OCI-LY3 (cell line): ENCODE measurements at regions not wholly inside any gene's neighbourhood (a gene's known extent, or its start where the extent isn't known, plus 50 kb on each side); places are given as distances from the start of the nearest gene placed in this dataset.

ENCODE experiments used
- H2AFZ ChIP-seq: fragments of 200-600, 300-600 bp; shearing (Covaris generic); 2 replicates; pipeline ENCODE4 v1.6.0; 2014; ENCODE audit warnings: antibody characterized with exemption, low read depth, low read length
- H3K27ac ChIP-seq: fragments of 200-600, 300-600 bp; sonication (generic); 2 replicates; pipeline ENCODE4 v1.5.1; 2014; ENCODE audit warnings: mild to moderate bottlenecking, low read length, moderate library complexity, mixed read lengths
- H3K27me3 ChIP-seq: fragments of 200-600, 300-600 bp; sonication (generic); 2 replicates; pipeline ENCODE4 v1.6.1; 2014; ENCODE audit warnings: low read depth, low read length, mixed read lengths
- H3K36me3 ChIP-seq: fragments of 200-600, 300-600 bp; sonication (generic); replicated peaks from 2 replicates; pipeline ENCODE3; 2014; ENCODE audit warnings: low read depth, low read length, mixed read lengths
- H3K4me1 ChIP-seq: fragments of 300-600, 200-600 bp; sonication (generic); 2 replicates; pipeline ENCODE4 v1.6.1; 2014; ENCODE audit warnings: low read length, mixed read lengths
- H3K4me2 ChIP-seq: fragments of 200-600, 300-600 bp; sonication (generic); 2 replicates; pipeline ENCODE4 v1.6.1; 2014; ENCODE audit warnings: low read length, mixed read lengths
- H3K4me3 ChIP-seq: fragments of 300-600, 200-600 bp; sonication (generic); 2 replicates; pipeline ENCODE4 v1.5.1; 2014; ENCODE audit warnings: antibody characterized with exemption, mild to moderate bottlenecking, low read length, moderate library complexity
- H3K79me2 ChIP-seq: fragments of 300-600, 200-600 bp; shearing (Covaris generic); 2 replicates; pipeline ENCODE4 v1.6.1; 2014; ENCODE audit warnings: mild to moderate bottlenecking, low read length, mixed read lengths
- H3K9ac ChIP-seq: fragments of 300-600, 200-600 bp; shearing (Covaris generic); 2 replicates; pipeline ENCODE4 v1.6.0; 2014; ENCODE audit warnings: mild to moderate bottlenecking, low read length, moderate library complexity
- H3K9me3 ChIP-seq: fragments of 200-600, 300-600 bp; shearing (Covaris generic); 2 replicates; pipeline ENCODE4 v1.6.1; 2014; ENCODE audit warnings: low read length, mixed read lengths; ENCODE audit not compliant: insufficient read depth
- H4K20me1 ChIP-seq: fragments of 200-600, 300-600 bp; sonication (generic); 2 replicates; pipeline ENCODE4 v1.6.1; 2016; ENCODE audit warnings: low read length, mixed read lengths; ENCODE audit not compliant: insufficient read depth
- CTCF ChIP-seq: fragments of 200-600, 300-600 bp; sonication (generic); IDR thresholded peaks from 2 replicates; pipeline ENCODE4 v1.5.1; 2014; ENCODE audit warnings: antibody characterized with exemption, low read length, low read depth
- EZH2phosphoT487 ChIP-seq: fragments of 200-600 bp; shearing (Covaris generic); IDR thresholded peaks from 2 replicates; pipeline ENCODE4 v1.6.1; 2018; ENCODE audit warnings: antibody characterized with exemption, mixed run types, low read depth

- Histone ChIP-seq H3K9me3 (no peaks in the 10 kb centered on the region), H2AFZ (no peak overlapping the region; the same call in 1 of the 2 replicates), H4K20me1 (no peaks in the 10 kb centered on the region), H3K79me2 (no peaks in the 10 kb centered on the region), H3K27ac (no peak overlapping the region), H3K27me3 (peaks cover 36% of the 10 kb centered on the region), H3K9ac (no peak overlapping the region), H3K36me3 (no peaks in the 10 kb centered on the region), H3K4me1 (no peaks in the 10 kb centered on the region), H3K4me3 (no peak overlapping the region), H3K4me2 (no peak overlapping the region)
- no peak for TF ChIP-seq EZH2phosphoT487
- TF ChIP-seq CTCF, result peak; percentile 34
Observed at GRCh38 chr9:91036826-91037510, 235.3 kb downstream of the SYK start.

- Histone ChIP-seq H3K9me3 (no peaks in the 10 kb centered on the region), H3K79me2 (no peaks in the 10 kb centered on the region), H3K4me3 (no peak overlapping the region), H3K27ac (no peak overlapping the region), H3K36me3 (no peaks in the 10 kb centered on the region), H4K20me1 (no peaks in the 10 kb centered on the region), H3K27me3 (peaks cover 38% of the 10 kb centered on the region), H2AFZ (no peak overlapping the region), H3K9ac (no peak overlapping the region), H3K4me1 (no peaks in the 10 kb centered on the region), H3K4me2 (no peak overlapping the region)
- TF ChIP-seq CTCF, result no peak
- TF ChIP-seq EZH2phosphoT487, result no peak
Observed at GRCh38 chr9:91037511-91038482, 236.2 kb downstream of the SYK start.

- H4K20me1 ChIP-seq, result no peaks in the 10 kb centered on the region
- no peak overlapping the region for H3K27ac ChIP-seq
- H3K4me3 ChIP-seq, result no peak overlapping the region
- no peak overlapping the region for H2AFZ ChIP-seq
- TF ChIP-seq CTCF (no peak), EZH2phosphoT487 (no peak)
- H3K9me3 ChIP-seq, result no peaks in the 10 kb centered on the region
- no peaks in the 10 kb centered on the region for H3K4me1 ChIP-seq
- no peaks in the 10 kb centered on the region for H3K36me3 ChIP-seq
- no peaks in the 10 kb centered on the region for H3K79me2 ChIP-seq
- H3K27me3 ChIP-seq, result peaks cover 36% of the 10 kb centered on the region
- no peak overlapping the region for H3K9ac ChIP-seq
- no peak overlapping the region for H3K4me2 ChIP-seq
Observed at GRCh38 chr9:91038483-91039124, 237.0 kb downstream of the SYK start.
